Left cardiac atrium (tissue), 4 donors: ENCODE measurements at regions not wholly inside any gene's neighbourhood (a gene's known extent, or its start where the extent isn't known, plus 50 kb on each side); places are given as distances from the start of the nearest gene placed in this dataset.

Experiments
- ATAC-seq, 2 donors: fragments of 200-7000 bp; cut with Tn5 transposase; one replicate each; pipeline ENCODE4 v1.9.1; 2020; ENCODE audit warnings: mild to moderate bottlenecking in 2 of 2, moderate library complexity in 2 of 2
- DNase-seq: peaks from one replicate; pipeline ENCODE4 v3.0.0-alpha.2; 2020
- intact Hi-C, 2 donors: fragments of 100-400 bp; cut with DNase I; formaldehyde crosslinking; loops; one replicate each; pipeline versions ENCODE4 v1.14.1 to v1.15.1; 2022 to 2023
- donor health status: DM: no; HTN: yes; CAD: no.
- donor health status: DM: no; HTN: yes; CAD: no; lungs with severe emphysema.
- donor health status: DM: yes; HTN: yes; CAD: no.
- donor health status: Dilated cardiomyopathy.

DNA sequence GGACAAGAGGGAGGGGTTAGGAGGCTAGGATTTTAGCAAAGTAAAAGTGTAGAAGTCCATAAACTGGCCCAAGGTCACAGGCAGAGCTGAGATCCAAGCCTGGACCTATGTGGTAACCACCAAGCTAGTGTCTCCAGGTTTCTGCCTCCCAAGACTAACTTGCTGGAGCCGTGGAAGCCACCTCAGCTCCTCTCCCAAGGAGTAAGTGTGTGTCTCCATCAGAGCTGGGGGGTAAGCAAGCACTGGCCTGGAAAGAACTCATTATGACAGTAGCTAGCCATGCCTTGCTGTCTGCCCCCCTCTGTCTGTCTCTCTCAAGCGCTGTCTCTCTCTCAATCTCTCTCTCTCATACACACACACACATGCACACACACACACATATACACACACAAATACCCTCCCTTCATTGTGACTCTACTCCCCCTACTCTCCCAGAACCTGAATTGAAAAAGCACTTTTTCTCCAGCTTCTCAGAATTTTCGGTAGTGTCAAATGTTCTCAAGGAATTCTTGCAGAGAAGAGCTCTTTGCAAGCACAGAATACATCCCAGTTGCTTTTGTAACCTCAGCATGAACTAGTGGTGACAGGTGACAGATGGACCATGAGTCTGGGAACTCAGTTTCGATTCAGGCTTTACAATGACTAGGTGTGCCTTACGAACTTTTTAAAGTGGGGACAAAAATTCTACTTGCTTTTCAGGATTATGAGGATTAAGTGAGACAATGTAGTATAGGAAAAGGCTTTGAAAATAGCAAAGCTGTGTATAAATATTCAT lies 238.0 kb upstream of the FGGY start:
- ATAC-seq: no peak
- no peak for DNase-seq
- intact Hi-C loops: no loop called here

DNA sequence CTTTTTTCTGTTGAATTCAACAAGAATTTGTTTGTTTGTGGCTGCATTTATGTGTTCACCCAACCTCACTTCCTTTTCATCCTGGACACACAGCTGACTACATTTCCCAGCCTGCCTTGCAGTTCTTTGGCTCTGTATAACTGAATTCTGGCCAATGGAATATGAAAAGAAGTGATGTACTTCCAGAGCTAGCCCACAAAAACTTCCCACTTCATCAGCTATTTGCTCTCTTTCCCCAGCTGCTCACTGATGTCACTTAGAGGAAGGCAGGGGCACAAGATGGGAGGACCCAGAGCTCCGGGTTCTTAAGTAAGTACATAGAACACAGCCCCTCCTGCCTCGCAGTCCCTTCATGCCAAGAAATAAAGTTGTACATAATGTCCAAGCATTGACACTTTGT lies 235.0 kb upstream of the FGGY start:
- ATAC-seq (peak; percentile 78 to 82), DNase-seq (peak; percentile 77)
- intact Hi-C loops: no loop called here

DNA sequence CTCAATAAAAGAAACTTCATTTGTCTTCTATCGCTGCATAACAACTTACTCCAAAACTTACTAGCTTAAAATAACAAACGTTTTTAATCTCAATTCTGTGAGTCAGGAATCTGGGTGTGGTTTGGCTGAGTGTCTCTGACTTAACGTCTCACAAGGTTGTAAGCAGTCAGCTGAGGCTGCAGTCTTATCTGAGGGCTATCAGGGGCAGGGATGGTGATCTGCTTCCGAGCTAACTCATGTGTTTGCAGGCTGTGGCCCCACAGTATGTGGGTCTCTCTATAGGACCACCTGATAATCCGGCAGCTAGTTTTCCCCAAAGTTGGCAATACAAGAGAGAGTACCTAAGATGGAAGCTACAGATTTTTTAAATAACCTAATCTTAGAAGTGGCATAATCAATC lies 234.2 kb upstream of the FGGY start:
- ATAC-seq (peak; percentile 41 to 85), DNase-seq (peak; percentile 53)
- intact Hi-C loops: no loop called here

DNA sequence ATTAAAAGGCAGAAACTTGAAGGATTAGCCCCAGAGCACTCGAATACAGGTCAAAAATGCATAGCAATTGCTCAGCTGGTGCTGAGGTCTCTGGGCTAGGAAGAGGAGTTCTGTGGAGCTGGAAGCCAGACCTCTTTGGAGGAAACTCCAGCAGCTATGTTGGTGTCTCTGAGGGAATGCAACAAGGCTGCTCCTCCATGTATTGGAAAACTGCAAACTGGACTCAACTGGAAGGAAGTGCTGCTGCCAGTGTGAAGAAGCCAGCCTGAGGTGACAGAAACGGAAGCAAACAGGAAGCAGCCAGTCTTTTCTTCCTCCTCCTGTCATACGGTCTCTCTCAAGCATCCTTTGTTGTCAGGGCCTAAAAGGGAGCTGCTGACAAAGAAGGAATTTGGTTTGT lies 233.4 kb upstream of the FGGY start:
- intact Hi-C loops: no loop called here
- DNase-seq: no peak
- ATAC-seq: no peak

DNA sequence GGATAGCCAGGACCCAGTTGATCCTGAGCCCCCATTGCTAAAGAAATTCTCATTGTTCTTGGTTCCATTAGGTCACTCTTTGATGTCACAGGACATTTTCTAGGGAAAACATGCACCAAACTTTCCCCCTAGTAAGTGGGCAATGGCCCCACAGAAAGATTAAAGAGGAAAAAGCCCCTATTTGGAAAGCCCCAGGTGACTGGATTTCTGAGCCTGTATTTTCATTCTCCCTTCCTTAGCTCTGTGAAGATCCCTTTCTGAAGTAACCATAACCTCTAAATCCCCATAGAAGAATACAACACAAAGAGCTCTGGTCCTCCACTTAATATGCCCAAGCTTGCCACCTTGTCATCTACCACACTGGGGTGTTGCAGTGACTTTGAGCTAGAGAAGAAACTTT lies 232.3 kb upstream of the FGGY start:
- intact Hi-C loops: no loop called here

DNA sequence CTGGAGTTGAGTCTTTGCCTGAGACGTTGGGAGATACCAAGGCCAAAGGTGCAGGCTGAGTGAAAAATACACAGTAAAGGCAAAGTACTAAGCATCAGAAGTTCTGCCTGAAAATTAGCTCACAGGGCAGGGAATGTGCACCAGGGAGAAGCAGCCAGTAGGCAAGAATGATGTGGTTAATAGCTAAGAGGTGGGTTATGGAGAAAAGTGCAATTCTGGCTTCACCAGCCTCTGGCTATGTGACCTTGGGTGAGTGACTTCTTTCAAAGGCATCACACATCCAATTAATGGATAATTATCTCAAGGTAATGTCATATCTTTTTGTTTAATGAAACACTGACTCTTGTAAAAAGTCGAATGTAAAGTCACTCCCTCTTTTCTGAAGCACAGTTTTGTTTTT lies 230.7 kb upstream of the FGGY start:
- intact Hi-C loops: no loop called here
- no peak for DNase-seq
- no peak for ATAC-seq

More for the DNA sequence above, 232.3 kb upstream of the FGGY start:
- ATAC-seq: no peak
- DNase-seq: no peak

DNA sequence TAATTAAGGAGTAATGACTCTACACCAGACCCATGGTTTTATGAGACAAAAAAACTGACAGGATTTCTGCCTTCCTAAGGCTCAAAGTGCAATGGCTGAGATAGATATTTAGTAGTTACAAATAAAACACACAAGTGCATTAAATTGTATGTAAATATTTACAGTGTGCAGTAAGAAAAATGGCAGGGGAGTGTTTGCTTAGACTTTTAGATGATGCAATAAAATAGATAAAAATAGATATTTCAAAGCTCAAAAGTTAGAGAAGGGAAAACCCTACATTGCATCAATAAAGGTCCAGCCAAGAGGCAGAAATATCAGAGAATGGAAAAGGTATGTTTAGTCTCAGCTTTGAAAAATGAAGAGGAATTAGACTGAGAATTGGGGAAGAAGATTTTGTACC lies 226.3 kb upstream of the FGGY start:
- intact Hi-C loops: no loop called here
- DNase-seq (no peak), ATAC-seq (no peak)

GRCh38 chr1:59071289-59071688 lies 225.6 kb upstream of the FGGY start:
- ATAC-seq: peak in 1 of 2 donors; percentile 48
- intact Hi-C loops: no loop called here
- DNase-seq: no peak

DNA sequence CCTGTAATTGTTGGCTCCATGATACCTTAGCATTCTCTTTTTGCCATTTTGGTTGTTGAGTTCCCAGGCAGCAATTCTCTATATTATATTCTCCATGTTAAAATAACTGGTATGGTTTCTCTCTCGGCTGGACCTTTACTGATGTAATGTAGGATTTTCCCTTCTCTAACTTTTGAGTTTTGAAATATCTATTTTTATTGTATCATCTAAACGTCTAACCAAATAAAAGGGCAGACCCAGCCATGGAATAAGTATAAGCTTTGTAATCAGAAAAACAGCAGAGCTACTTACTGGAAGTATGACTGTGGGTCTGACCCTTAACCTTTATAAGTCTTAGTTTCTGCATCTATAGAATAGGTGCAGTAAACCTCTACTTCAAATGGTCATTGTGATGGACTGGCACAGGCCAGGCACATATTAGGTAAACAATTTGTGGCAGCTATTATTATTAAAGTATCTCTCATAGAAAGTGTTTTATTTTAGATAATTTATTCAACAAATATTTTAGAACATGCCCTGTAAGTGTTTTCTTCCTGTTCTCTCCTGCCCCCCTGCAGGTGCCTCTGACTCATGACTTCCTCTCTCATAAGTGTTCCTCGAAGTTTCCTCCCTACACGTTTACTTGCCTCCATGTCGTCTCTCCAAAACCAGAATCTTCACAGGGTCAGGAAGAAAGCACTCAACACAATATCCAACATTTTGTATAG lies 224.9 kb upstream of the FGGY start:
- ATAC-seq (peak; percentile 22 to 34), DNase-seq (no peak)
- intact Hi-C loops: no loop called here

DNA sequence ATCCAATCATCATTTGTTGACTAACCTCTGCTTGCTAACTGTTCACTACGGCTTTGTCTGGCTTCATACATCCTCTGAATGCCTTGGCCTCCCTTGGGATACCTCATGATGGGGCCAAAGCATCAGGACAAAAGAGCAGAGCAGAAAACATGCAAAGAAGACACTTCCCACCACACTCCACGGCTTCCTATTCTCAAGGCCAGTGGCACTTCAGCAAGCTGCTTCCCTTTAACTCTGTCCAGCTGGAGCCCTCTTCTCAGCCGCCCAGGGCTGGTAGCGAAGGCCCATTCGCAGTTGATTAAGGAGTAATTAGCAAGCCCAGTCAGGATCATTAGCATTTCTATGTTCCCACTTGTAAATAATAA lies 224.3 kb upstream of the FGGY start:
- ATAC-seq: peak; percentile 23 to 35
- intact Hi-C loops: no loop called here

DNA sequence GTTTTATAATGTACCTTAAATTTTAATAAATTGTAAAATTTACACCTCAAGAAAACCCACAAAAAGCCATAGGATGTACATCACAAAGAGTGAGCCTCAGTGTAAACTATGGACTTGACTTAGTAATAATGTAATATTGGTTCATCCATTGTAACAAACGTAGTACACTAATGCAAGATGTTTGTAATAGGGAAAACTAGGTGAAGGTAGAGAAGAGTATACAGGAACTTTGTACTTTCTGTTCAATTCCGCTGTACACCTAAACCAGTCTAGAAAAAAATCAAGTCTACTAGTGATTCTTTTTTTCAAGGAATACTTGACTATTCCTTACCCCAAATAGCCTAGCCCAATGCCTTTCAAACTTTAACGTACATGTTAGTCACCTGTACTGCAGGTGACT lies 222.3 kb upstream of the FGGY start:
- intact Hi-C loops: no loop called here
- ATAC-seq (no peak), DNase-seq (no peak)

More for the DNA sequence above, 224.3 kb upstream of the FGGY start:
- DNase-seq: no peak

DNA sequence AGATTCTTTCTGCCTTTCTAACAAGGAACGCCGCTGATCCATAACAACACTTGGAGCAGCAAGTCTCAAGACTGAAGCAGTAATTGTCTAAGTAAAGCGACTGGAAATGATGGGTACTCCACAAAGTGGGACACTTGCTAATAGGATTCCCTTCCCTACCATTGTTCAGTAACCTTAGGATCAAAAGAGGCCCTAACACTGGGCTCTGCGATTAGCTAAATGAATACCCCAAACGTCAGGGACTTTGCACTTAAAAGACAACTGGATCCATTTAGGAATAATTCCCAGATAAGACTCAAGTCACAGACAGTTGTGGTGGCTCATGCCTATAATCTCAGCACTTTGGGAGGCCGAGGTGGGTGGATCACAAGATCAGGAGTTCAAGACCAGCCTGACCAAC lies 221.9 kb upstream of the FGGY start:
- DNase-seq (no peak), ATAC-seq (no peak)
- intact Hi-C loops: no loop called here

DNA sequence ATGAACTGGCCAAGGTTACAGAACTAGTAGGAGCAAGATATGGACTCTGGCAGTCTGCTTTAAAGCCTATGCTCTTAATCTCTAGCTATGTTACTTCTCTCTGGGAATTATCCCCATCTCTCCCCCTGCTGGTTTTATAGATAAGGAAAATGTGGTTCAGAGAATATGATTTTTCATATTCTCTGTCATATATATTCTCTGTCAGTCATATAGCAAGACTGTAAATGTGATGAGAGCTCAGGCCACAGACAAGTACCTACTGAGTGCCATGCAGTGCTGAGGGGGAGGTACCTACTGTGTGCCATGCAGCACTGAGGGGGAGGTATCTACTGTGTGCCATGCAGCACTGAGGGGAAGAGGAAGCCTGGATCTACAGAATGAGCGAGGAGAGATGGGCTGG lies 220.3 kb upstream of the FGGY start:
- DNase-seq (no peak), ATAC-seq (peak in 1 of 2 donors; percentile 28)
- intact Hi-C loops: no loop called here

GRCh38 chr1:59077466-59078069 lies 219.3 kb upstream of the FGGY start:
- no peak for ATAC-seq
- intact Hi-C loops: no loop called here

DNA sequence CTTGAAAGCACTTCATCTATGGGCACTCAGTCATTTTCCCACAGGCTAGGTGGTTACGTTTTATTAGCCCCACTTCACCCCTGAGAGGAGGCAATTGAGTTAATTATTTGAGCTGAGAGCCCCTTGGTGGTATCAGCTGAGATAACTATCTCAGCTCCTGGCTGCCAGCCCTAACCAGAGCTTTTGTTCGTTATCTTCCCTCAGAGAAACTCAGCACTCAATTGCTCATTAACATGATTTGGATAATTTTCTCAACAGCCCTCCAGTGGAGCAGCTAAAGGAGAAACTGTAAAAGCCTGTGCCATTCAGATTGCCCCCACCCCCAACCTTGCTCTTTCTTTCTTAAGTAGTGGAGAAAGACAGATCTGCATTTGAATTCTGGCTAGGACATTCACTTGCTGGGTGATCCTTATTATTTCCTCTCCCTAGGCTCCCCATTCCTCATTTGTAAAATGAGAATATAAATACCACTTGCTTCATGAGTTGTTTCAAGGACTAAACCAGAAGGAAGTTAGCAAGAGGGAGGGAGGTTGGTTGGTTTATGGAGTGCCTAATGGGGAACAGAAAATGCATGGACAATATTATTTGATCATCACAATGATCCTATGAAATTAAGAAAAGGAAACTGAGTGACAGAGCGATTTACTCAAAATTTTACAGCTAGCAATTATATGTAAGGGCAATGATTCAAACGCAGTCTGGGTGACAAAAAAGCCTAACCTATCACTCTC lies 218.7 kb upstream of the FGGY start:
- intact Hi-C loops: no loop called here
- DNase-seq (no peak), ATAC-seq (no peak)

More at GRCh38 chr1:59077466-59078069, 219.3 kb upstream of the FGGY start:
- no peak for DNase-seq

GRCh38 chr1:59078866-59079265 lies 218.0 kb upstream of the FGGY start:
- DNase-seq (no peak), ATAC-seq (no peak)
- intact Hi-C loops: no loop called here

- intact Hi-C loops: no loop called here
- no peak for ATAC-seq
These were observed 217.3 kb upstream of the FGGY start for GRCh38 chr1:59079434-59080140.

GRCh38 chr1:59081181-59081580 lies 215.7 kb upstream of the FGGY start:
- intact Hi-C loops: no loop called here
- ATAC-seq (no peak), DNase-seq (no peak)

More at GRCh38 chr1:59079434-59080140, 217.3 kb upstream of the FGGY start:
- DNase-seq: no peak

GRCh38 chr1:59081795-59082194 lies 215.1 kb upstream of the FGGY start:
- DNase-seq: no peak
- intact Hi-C loops: no loop called here

More at GRCh38 chr1:59081795-59082194, 215.1 kb upstream of the FGGY start:
- ATAC-seq: no peak
